HCT116 (cell line): ENCODE measurements at regions not wholly inside any gene's neighbourhood (a gene's known extent, or its start where the extent isn't known, plus 50 kb on each side); places are given as distances from the start of the nearest gene placed in this dataset.

Experiments
- ATAC-seq: fragments of 200-7000 bp; cut with Tn5 transposase; 2 replicates; pipeline ENCODE4 v1.9.1; 2020; ENCODE audit warnings: mild to moderate bottlenecking, moderate library complexity
- BruUV-seq: library from RNA; stranded (reverse); fragments of 400-500 nt; replicated peaks from 2 replicates; lab custom pipeline; 2021; lab: Mats Ljungman, UMichigan
- CTCF ChIA-PET: fragments of 300-600 bp; sonication (Branson Sonifier 250); formaldehyde crosslinking; loops from one replicate; lab custom pipeline; 2021; ENCODE audit warnings: antibody characterized with exemption; lab: Charles Lee
- POLR2A ChIA-PET: fragments of 300-600, 350-600 bp; sonication (Branson Sonifier 250); formaldehyde crosslinking; loops from one replicate; lab custom pipeline; 2021; ENCODE audit warnings: antibody characterized with exemption; lab: Charles Lee
- RAD21 ChIA-PET, 2 experiments: fragments of 300-600 bp; sonication (Branson Sonifier 250); formaldehyde crosslinking; loops; one replicate each; lab custom pipeline; 2023; ENCODE audit warnings: low total read pairs in 2 of 2; ENCODE audit not compliant: uncharacterized antibody in 2 of 2, unreplicated experiment in 2 of 2, low non-redundant PET in 1 of 2; lab: Charles Lee
- DNase-seq: peaks from one replicate; pipeline ENCODE4 v3.0.0-alpha.2; 2010; ENCODE audit warnings: low read depth, low spot score
- H2AFZ ChIP-seq: fragments of 200-600 bp; shearing (Covaris generic), sonication (generic); 2 replicates; pipeline ENCODE4 v1.6.1; 2017; ENCODE audit warnings: low read depth, mixed run types, mixed read lengths, antibody characterized with exemption, low read length; ENCODE audit not compliant: poor library complexity, severe bottlenecking
- H3K27ac ChIP-seq: 2 replicates; pipeline ENCODE4 v1.5.1; 2012; ENCODE audit warnings: low read depth, low read length
- H3K27me3 ChIP-seq: fragments of 200-600 bp; sonication (generic); 2 replicates; pipeline ENCODE4 v1.6.1; 2016; ENCODE audit warnings: mixed run types, low read length, mixed read lengths; ENCODE audit not compliant: insufficient read depth
- H3K36me3 ChIP-seq, 2 experiments: fragments of 200-500 bp in 1 of 2; fragments of 200-600 bp in 1 of 2; sonication (Bioruptor generic) in 1 of 2; sonication (generic) in 1 of 2; 2 replicates each; pipeline versions ENCODE4 v1.5.1 to v1.6.1; 2014 to 2016; ENCODE audit warnings: low read length in 2 of 2, inconsistent platforms in 1 of 2, mixed read lengths in 1 of 2, mixed run types in 1 of 2; ENCODE audit not compliant: insufficient read depth in 2 of 2, control insufficient read depth in 1 of 2
- H3K4me1 ChIP-seq, 2 experiments: fragments of 200-600 bp in 1 of 2; sonication (generic) in 1 of 2; 2 replicates each; pipeline versions ENCODE4 v1.5.1 to v1.6.1; 2012 to 2017; ENCODE audit warnings: low read length in 2 of 2, inconsistent platforms in 1 of 2, mild to moderate bottlenecking in 1 of 2, mixed read lengths in 1 of 2, mixed run types in 1 of 2, moderate library complexity in 1 of 2; ENCODE audit not compliant: insufficient read depth in 2 of 2, control insufficient read depth in 1 of 2
- H3K4me2 ChIP-seq: fragments of 200-600 bp; sonication (generic); 2 replicates; pipeline ENCODE4 v1.6.1; 2017; ENCODE audit warnings: mixed run types, low read length, mixed read lengths
- H3K4me3 ChIP-seq, 2 experiments: fragments of 200-600 bp in 1 of 2; sonication (generic) in 1 of 2; replicated peaks in 1 of 2; 2 replicates each; pipeline ENCODE4 v1.5.1; 2011 to 2016; ENCODE audit warnings: low read length in 2 of 2, control low read depth in 1 of 2, low read depth in 1 of 2, mild to moderate bottlenecking in 1 of 2, mixed read lengths in 1 of 2, mixed run types in 1 of 2
- H3K79me2 ChIP-seq: fragments of 200-600 bp; sonication (generic); 2 replicates; pipeline ENCODE4 v1.6.1; 2017; ENCODE audit warnings: mild to moderate bottlenecking, mixed run types, low read length, moderate library complexity, mixed read lengths; ENCODE audit not compliant: insufficient read depth
- H3K9ac ChIP-seq: fragments of 200-600 bp; sonication (generic); 2 replicates; pipeline ENCODE4 v1.6.1; 2016; ENCODE audit warnings: low read length, mixed read lengths
- H3K9me2 ChIP-seq: fragments of 200-600 bp; sonication (generic), shearing (Covaris generic); 2 replicates; pipeline ENCODE4 v1.6.1; 2017; ENCODE audit warnings: mixed run types, mild to moderate bottlenecking, moderate library complexity; ENCODE audit not compliant: insufficient read depth
- H3K9me3 ChIP-seq, 2 experiments: fragments of 200-500 bp in 1 of 2; fragments of 200-600 bp in 1 of 2; sonication (Bioruptor generic) in 1 of 2; sonication (generic) in 1 of 2; 2 replicates each; pipeline ENCODE4 v1.6.1; 2014 to 2017; ENCODE audit warnings: low read length in 2 of 2, mixed read lengths in 2 of 2, inconsistent platforms in 1 of 2, low read depth in 1 of 2, mild to moderate bottlenecking in 1 of 2, mixed run types in 1 of 2, moderate library complexity in 1 of 2; ENCODE audit not compliant: control insufficient read depth in 1 of 2, insufficient read depth in 1 of 2
- H4K20me1 ChIP-seq: fragments of 200-600 bp; sonication (generic), shearing (Covaris generic); 2 replicates; pipeline ENCODE4 v1.6.1; 2017; ENCODE audit warnings: mixed run types, mild to moderate bottlenecking, moderate library complexity; ENCODE audit not compliant: insufficient read depth
- ATF3 ChIP-seq: IDR thresholded peaks from 2 replicates; pipeline ENCODE4 v1.6.1; 2012
- CEBPB ChIP-seq: IDR thresholded peaks from 2 replicates; pipeline ENCODE4 v1.6.1; 2012; ENCODE audit warnings: low read depth
- CTCF ChIP-seq, 3 experiments: fragments of 200-600 bp in 1 of 3; sonication (generic) in 1 of 3; IDR thresholded peaks in 2 of 3; conservative IDR thresholded peaks in 1 of 3; 2 replicates each; pipeline ENCODE4 v1.5.1; 2012 to 2017; ENCODE audit warnings: low read depth in 2 of 3, low read length in 2 of 3, antibody characterized with exemption in 1 of 3, borderline replicate concordance in 1 of 3, control low read depth in 1 of 3, mild to moderate bottlenecking in 1 of 3, mixed read lengths in 1 of 3, mixed run types in 1 of 3, moderate library complexity in 1 of 3; ENCODE audit not compliant: insufficient read depth in 1 of 3
- ELF1 ChIP-seq: IDR thresholded peaks from 2 replicates; pipeline ENCODE4 v1.6.1; 2012; ENCODE audit warnings: low read depth, borderline replicate concordance
- EZH2 ChIP-seq: fragments of 200-600 bp; sonication (generic); IDR thresholded peaks from 2 replicates; pipeline ENCODE4 v1.6.1; 2017; ENCODE audit warnings: antibody characterized with exemption, mixed run types
- EZH2phosphoT487 ChIP-seq: fragments of 200-600 bp; IDR thresholded peaks from 2 replicates; pipeline ENCODE4 v1.6.1; 2018; ENCODE audit warnings: antibody characterized with exemption, borderline replicate concordance
- FOSL1 ChIP-seq: IDR thresholded peaks from 2 replicates; pipeline ENCODE4 v1.6.1; 2012; ENCODE audit warnings: low read depth
- JUND ChIP-seq: IDR thresholded peaks from 2 replicates; pipeline ENCODE4 v1.6.1; 2012
- POLR2AphosphoS5 ChIP-seq: IDR thresholded peaks from 2 replicates; pipeline ENCODE4 v1.6.1; 2011; ENCODE audit warnings: mild to moderate bottlenecking, low read depth, low read length, moderate library complexity
- REST ChIP-seq: IDR thresholded peaks from 2 replicates; pipeline ENCODE4 v1.6.1; 2012; ENCODE audit warnings: low read depth
- SIN3A ChIP-seq: IDR thresholded peaks from 2 replicates; pipeline ENCODE4 v1.6.1; 2012; ENCODE audit warnings: low read depth
- SP1 ChIP-seq: IDR thresholded peaks from 2 replicates; pipeline ENCODE4 v1.6.1; 2012; ENCODE audit warnings: low read depth
- SRF ChIP-seq: IDR thresholded peaks from 2 replicates; pipeline ENCODE4 v1.6.1; 2012; ENCODE audit warnings: low read depth
- YY1 ChIP-seq: IDR thresholded peaks from 2 replicates; pipeline ENCODE4 v1.6.1; 2011; ENCODE audit warnings: low read length, low read depth, moderate library complexity, mild to moderate bottlenecking; ENCODE audit not compliant: insufficient replicate concordance; ENCODE audit errors: extremely low read depth
- ZFX ChIP-seq: fragments of 450-650 bp; IDR thresholded peaks from 2 replicates; pipeline ENCODE4 v1.6.1; 2017
- ZNF274 ChIP-seq: fragments of 200-500 bp; sonication (Bioruptor generic); IDR thresholded peaks from 2 replicates; pipeline ENCODE4 v1.6.1; 2014; ENCODE audit warnings: mild to moderate bottlenecking, low read depth, low read length, inconsistent platforms
- intact Hi-C: fragments of 100-400 bp; cut with micrococcal nuclease; formaldehyde crosslinking; loops from 2 replicates; pipeline ENCODE4 v1.10.0; 2022
- TF ChIP-seq, protein P1 (sequence below): IDR thresholded peaks from 2 replicates; pipeline ENCODE4 v1.6.1; 2012

GRCh38 chr13:83048419-83048818 lies 833.9 kb downstream of the SLITRK1 start:
- Histone ChIP-seq H4K20me1 (no peaks in the 10 kb centered on the region), H3K27me3 (no peaks in the 10 kb centered on the region), H3K9me2 (no peaks in the 10 kb centered on the region), H3K79me2 (no peaks in the 10 kb centered on the region), H3K4me1 (no peaks in the 10 kb centered on the region), H3K9me3 (no peaks in the 10 kb centered on the region), H3K4me2 (no peak overlapping the region), H2AFZ (no peak overlapping the region), H3K4me3 (no peak overlapping the region), H3K9ac (no peak overlapping the region), H3K36me3 (no peaks in the 10 kb centered on the region), H3K27ac (no peak overlapping the region)
- ATAC-seq (no peak), DNase-seq (no peak)
- POLR2A ChIA-PET = no interaction called here
- intact Hi-C loops = no loop called here
- CTCF ChIA-PET = no interaction called here
- RAD21 ChIA-PET = no interaction called here
- TF ChIP-seq ELF1 (no peak), JUND (no peak), SP1 (no peak), YY1 (no peak), FOSL1 (no peak), ZFX (no peak), REST (no peak), ATF3 (no peak), POLR2AphosphoS5 (no peak), ZNF274 (no peak), EZH2 (no peak), CTCF (IDR thresholded peaks at IDR 0.05 in 2 of 3, conservative IDR thresholded peaks at IDR 0.05 in 1 of 3; ENCODE audit: borderline replicate concordance in 1 of 3, insufficient read depth in 1 of 3, low read depth in 2 of 3, low read length in 2 of 3) (no peak), SRF (no peak), EZH2phosphoT487 (no peak), CEBPB (no peak), SIN3A (no peak)
- TF ChIP-seq, protein P1, sequence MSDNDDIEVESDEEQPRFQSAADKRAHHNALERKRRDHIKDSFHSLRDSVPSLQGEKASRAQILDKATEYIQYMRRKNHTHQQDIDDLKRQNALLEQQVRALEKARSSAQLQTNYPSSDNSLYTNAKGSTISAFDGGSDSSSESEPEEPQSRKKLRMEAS = no peak
- no TSS peak for BruUV-seq
